Skeletal muscle tissue (tissue), 3 donors: ENCODE measurements at regions not wholly inside any gene's neighbourhood (a gene's known extent, or its start where the extent isn't known, plus 50 kb on each side); places are given as distances from the start of the nearest gene placed in this dataset.

Source experiments
- H3K27ac ChIP-seq: one replicate; pipeline ENCODE4 v1.7.0; 2013; ENCODE audit warnings: mild to moderate bottlenecking, low read depth, low read length, inconsistent platforms
- H3K27me3 ChIP-seq, 3 donors: one replicate each; pipeline ENCODE4 v1.7.0; 2013; ENCODE audit warnings: low read length in 3 of 3; ENCODE audit not compliant: control insufficient read depth in 3 of 3, insufficient read depth in 3 of 3
- H3K36me3 ChIP-seq, 3 donors: one replicate each; pipeline ENCODE4 v1.7.0; 2013; ENCODE audit warnings: low read length in 3 of 3; ENCODE audit not compliant: control insufficient read depth in 3 of 3, insufficient read depth in 3 of 3
- H3K4me1 ChIP-seq, 3 donors: one replicate each; pipeline ENCODE4 v1.7.0; 2013; ENCODE audit warnings: low read length in 3 of 3, mild to moderate bottlenecking in 3 of 3; ENCODE audit not compliant: control insufficient read depth in 3 of 3, insufficient read depth in 3 of 3
- H3K4me3 ChIP-seq, 3 donors: one replicate each; pipeline ENCODE4 v1.7.0; 2013; ENCODE audit warnings: low read length in 3 of 3
- H3K9ac ChIP-seq, 3 donors: one replicate each; pipeline ENCODE4 v1.7.0; 2013; ENCODE audit warnings: low read length in 3 of 3, mild to moderate bottlenecking in 3 of 3, moderate library complexity in 2 of 3, low read depth in 1 of 3
- H3K9me3 ChIP-seq, 3 donors: one replicate each; pipeline ENCODE4 v1.7.0; 2013; ENCODE audit warnings: low read length in 3 of 3; ENCODE audit not compliant: control insufficient read depth in 3 of 3
- donor health status: Osteomylitis.

DNA sequence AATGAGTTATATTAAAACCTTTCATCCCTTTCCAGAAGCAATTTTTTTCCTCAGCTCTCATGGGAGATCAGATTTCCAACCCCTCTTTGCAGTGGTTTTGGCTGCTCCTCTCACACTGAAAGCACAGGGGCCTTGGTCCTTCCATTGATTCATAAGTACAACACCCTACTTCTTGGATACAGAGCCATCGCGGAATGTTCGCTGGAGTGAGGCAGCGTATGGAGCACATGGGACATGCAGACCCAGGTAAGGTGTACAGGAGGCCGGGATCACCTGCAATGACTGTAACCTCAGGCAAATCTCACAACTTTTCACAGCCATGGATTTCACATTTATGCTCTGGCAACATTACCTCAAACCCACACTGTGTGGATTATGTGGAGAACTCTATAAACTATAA is 75.2 kb upstream of the HEY2 start:
- Histone ChIP-seq H3K9me3 (no peaks in the 10 kb centered on the region), H3K36me3 (no peaks in the 10 kb centered on the region), H3K4me1 (peaks cover 5 to 21% (median 12%) of the 10 kb centered on the region in 3 donors), H3K27me3 (no peaks in the 10 kb centered on the region), H3K27ac (no peak overlapping the region), H3K9ac (no peak overlapping the region), H3K4me3 (no peak overlapping the region)

DNA sequence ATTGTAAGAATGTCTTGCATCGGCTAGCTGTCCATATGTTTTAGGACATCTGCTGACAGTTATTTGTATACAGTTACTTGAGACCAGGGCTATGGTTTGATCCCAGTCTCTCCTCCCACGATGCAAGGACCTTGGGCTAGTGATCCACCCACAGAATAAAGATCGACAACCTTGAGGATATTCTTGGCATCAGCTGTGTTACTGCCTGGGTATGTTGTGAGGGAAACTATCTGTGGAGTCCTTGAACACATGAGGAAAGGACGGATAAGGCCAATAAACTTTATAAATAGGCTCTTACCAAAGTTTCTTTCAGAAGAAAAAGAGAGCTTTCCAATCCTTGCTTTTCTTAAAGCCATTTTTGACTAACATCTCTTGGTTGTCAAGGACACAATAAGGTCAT is 70.8 kb upstream of the HEY2 start:
- no peaks in the 10 kb centered on the region for H3K9me3 ChIP-seq

DNA sequence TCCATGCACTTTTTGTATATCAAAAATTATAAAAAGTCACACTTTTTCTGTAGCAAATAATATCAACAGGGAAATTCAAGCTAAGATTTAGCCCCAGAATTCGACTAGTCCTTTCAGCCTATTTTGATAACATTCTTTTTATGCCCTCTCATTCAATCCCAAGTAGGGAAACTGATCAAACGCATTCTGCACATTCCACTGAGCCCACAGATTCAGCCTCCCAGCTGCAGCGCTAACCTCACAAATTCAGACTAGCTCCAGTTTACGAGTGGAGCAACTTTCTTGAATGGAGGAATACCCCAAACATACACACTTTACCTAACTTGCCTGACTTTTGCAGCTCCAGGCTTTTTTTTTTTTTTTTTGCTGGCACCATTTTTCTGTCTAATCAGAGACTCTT is 70.3 kb upstream of the HEY2 start:
- H3K4me1 ChIP-seq: peaks cover 0 to 7% (median 5%) of the 10 kb centered on the region in 3 donors
- H3K4me3 ChIP-seq: no peak overlapping the region
- H3K9ac ChIP-seq: no peak overlapping the region
- H3K27me3 ChIP-seq: no peaks in the 10 kb centered on the region
- no peak overlapping the region for H3K27ac ChIP-seq
- H3K36me3 ChIP-seq: no peaks in the 10 kb centered on the region
- H3K9me3 ChIP-seq: peaks cover 0 to 2% (median 0%) of the 10 kb centered on the region in 3 donors

More for the DNA sequence above, 70.8 kb upstream of the HEY2 start:
- H3K4me1 ChIP-seq: peaks cover 0 to 7% (median 6%) of the 10 kb centered on the region in 3 donors
- no peak overlapping the region for H3K4me3 ChIP-seq
- no peak overlapping the region for H3K9ac ChIP-seq
- H3K36me3 ChIP-seq: no peaks in the 10 kb centered on the region
- H3K27ac ChIP-seq: no peak overlapping the region
- H3K27me3 ChIP-seq: no peaks in the 10 kb centered on the region

DNA sequence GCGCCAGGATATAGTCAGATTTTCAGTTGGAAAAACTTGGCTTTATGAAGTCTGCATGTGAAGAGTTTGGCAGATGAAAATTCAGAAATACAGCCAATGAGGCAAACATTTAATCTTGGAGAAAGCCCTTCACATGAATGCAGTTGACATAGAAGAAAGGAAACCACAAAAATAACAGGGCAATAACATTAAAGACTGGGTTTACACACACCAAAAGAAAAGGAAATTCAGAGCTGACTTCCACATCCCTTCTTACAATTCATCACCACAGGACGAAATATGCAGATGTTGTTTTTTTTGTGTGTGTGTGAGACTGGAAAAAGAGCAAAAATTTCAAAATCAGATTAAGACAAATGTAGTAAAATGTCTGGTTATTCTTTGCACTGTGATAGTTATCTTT is 69.8 kb upstream of the HEY2 start:
- Histone ChIP-seq H3K27me3 (no peaks in the 10 kb centered on the region), H3K9ac (no peak overlapping the region), H3K9me3 (peaks cover 0 to 2% (median 0%) of the 10 kb centered on the region in 3 donors), H3K4me1 (peaks cover 0 to 5% (median 2%) of the 10 kb centered on the region in 3 donors), H3K27ac (no peak overlapping the region), H3K4me3 (no peak overlapping the region), H3K36me3 (no peaks in the 10 kb centered on the region)

DNA sequence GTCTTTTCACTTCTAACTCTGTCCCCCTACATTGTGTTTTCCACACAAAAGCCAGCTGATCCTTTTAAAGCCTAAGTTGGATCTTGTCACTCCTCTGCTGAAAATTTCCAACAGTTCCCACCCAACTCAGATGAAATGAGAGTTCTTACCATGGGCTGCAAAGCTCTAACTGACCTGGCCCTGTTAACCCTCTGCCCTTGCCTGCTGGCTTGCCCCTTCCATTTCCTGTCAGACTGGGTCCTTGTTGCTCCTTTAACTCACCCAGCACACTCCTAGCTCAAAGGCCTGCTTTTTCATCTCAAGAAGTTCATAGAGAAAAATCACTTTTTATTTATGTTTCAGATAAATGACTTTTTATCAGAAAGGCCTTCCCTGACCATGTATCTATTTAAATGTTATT is 66.5 kb upstream of the HEY2 start:
- no peak overlapping the region for H3K4me3 ChIP-seq
- no peak overlapping the region for H3K27ac ChIP-seq
- H3K9ac ChIP-seq: no peak overlapping the region
- H3K27me3 ChIP-seq: no peaks in the 10 kb centered on the region
- H3K4me1 ChIP-seq: peaks cover 0 to 3% (median 2%) of the 10 kb centered on the region in 3 donors
- H3K36me3 ChIP-seq: no peaks in the 10 kb centered on the region
- H3K9me3 ChIP-seq: peaks cover 0 to 2% (median 0%) of the 10 kb centered on the region in 3 donors

DNA sequence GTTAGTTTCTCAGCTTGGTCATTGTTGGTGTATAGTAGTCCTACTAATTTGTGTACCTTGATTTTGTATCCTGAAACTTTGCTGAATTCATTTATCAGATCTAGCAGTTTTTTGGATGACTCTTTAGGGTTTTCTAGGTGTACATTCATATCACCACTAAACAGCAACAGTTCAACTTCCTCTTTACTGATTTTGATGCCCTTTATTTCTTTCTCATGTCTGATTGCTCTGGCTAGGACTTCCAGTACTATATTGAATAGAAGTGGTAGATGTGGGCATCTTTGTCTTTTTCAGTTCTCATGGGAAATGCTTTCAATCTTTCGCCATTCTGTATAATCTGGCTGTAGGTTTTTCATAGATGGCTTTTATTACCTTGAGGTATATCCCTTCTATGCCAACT is 61.3 kb upstream of the HEY2 start:
- Histone ChIP-seq H3K27ac (no peak overlapping the region), H3K27me3 (no peaks in the 10 kb centered on the region), H3K4me3 (no peak overlapping the region), H3K36me3 (no peaks in the 10 kb centered on the region), H3K9me3 (peaks cover 0 to 2% (median 0%) of the 10 kb centered on the region in 3 donors), H3K4me1 (no peaks in the 10 kb centered on the region), H3K9ac (no peak overlapping the region)

DNA sequence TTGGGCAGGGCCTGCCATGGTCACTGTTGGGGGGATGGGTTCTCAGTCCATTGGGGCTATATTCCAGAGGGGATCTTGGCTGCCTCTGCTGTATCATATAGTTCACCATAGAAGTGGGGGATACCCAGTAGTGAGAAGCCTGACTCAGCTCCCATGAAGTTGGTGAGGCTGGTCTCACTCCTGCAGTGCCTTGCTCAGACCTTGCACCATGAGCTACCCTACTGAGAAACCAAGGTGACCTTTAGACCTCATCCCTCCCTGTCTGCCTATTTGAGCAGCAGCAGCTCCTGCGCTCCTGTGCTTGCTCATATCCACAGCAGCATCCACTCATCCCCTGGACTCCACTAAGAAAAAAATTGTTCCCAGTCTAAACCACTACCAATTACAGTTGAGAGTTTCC is 56.0 kb upstream of the HEY2 start:
- H3K27ac ChIP-seq: no peak overlapping the region
- no peaks in the 10 kb centered on the region for H3K27me3 ChIP-seq
- H3K36me3 ChIP-seq: no peaks in the 10 kb centered on the region
- H3K4me3 ChIP-seq: no peak overlapping the region
- no peaks in the 10 kb centered on the region for H3K4me1 ChIP-seq
- H3K9me3 ChIP-seq: no peaks in the 10 kb centered on the region
- H3K9ac ChIP-seq: no peak overlapping the region

DNA sequence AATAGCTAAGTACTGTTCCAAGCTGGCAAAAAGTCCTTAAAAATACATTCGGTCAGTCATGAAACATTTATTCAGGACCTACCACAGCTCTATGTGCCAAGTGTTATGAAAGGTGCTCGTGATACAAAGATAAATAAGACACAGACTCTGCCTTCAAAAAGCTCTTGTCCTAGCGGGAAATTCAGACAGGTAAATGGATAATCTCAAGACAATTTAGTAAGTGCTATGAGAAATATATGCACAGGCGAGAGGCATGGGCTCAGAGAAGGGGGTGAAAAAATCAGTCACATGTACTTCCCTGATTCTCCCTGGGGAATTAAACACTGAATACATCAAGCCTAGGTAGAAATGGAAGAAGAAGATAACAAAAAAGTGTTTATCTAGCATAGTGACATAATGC is 49.8 kb upstream of the HEY2 start:
- Histone ChIP-seq H3K27me3 (no peaks in the 10 kb centered on the region), H3K4me3 (no peak overlapping the region), H3K9ac (no peak overlapping the region), H3K27ac (no peak overlapping the region), H3K9me3 (no peaks in the 10 kb centered on the region), H3K36me3 (no peaks in the 10 kb centered on the region), H3K4me1 (no peaks in the 10 kb centered on the region)
